NCI-H2081 treated with DMSO at 0.1 percent for 48 hours (cell line): ENCODE measurements at regions not wholly inside any gene's neighbourhood (a gene's known extent, or its start where the extent isn't known, plus 50 kb on each side); places are given as distances from the start of the nearest gene placed in this dataset.

Experiments used
- DNase-seq: peaks from one replicate; lab custom pipeline; 2025; lab: John Stamatoyannopoulos, UW

GRCh38 chr14:26128931-26129671 is 468.7 kb downstream of the NOVA1 start:
- no peak for DNase-seq

DNA sequence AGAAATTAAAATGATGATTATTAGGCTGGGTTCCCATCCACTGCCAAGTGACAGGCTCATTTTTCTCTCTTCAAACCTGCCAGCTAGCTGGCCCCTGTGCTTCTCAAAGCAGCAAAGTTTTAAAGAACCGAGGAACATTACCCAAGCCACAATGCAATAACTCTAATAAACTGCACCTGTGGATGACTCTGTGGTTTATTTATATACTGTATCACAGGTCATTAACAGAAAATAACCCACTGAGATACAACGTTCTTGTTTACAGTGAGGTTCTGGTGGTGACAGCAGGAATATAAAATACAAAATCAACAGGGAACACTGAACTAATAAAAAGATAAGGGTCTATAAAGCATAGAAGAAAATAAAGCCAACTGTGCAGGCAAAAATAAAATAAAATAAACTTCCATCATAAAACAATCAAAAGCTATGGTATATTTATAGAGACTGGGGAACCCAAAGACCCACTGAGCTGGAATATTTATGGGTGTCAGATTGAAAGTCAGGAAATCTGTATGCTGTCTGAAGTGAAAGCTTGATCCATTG is 472.9 kb downstream of the NOVA1 start:
- DNase-seq = no peak

DNA sequence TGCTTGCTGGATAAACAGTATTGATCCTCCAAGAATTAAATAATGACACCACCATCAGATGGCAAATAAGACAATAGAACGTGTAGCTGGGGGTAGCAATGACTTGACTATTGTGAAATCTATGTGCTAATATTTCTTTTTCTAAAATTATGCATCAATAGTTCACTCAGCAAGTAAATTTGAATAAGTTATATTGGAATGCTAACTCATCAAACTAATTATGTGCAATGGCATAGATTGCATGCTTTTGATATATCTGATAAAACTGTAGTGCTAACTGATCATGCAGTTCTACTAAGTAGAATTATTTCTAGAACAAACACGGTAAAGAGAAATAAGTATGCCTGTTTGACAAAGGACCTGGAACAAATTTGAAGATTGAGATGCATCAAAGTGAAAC is 474.4 kb downstream of the NOVA1 start:
- DNase-seq = no peak

DNA sequence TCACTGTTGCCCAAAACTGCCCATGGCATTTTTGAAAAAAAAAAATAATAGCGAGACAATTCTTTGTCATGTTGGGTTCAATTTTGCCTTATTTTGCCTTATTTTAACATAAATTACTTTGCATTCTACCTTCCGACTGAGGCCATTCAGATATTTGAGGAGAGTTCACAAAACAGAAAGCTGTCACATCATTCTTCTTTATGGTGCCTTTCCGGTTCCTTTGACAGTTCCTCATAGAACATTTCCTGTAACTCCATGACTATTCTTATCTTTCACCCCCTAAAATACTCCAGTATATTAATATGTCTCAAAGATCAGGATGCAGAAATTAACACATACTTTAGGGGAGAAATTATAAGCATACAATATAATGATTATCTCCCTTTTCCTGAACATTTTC is 476.7 kb downstream of the NOVA1 start:
- DNase-seq = no peak

DNA sequence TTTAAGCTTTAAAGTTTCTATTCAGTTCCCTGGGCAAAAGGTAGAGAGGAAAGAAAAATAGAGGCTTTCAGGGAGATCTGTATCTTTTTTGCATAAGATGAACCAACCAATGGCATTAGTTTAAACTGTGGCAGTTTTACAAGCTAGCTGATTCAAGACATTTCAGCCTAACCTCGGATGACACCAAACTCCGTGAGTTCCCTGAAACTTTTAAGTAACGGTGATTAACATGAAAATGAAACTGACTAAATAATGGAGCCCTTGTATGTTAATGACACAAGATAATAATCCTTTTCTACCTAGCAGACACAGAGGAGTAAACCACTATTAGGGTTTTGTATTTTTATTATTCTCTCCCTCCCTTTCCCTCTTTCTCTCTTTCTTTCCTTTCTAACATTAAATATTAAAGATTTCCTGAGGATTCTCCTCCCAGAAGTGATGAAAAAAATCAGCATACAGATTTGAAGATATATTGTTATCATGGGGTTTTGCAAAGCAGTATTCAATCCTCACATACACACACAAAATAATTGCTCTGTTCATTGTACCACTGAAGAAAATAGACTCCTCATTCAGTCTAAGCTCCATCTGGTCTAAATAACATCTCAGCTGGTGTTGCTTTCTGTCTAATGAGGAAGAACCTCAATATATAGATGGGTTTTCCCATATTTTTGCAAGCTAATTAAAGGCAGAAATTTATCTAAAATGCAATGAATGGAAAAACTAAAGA is 483.8 kb downstream of the NOVA1 start:
- DNase-seq = no peak

GRCh38 chr14:26104717-26105116 is 493.1 kb downstream of the NOVA1 start:
- DNase-seq = no peak

- DNase-seq = no peak
These were observed 500.0 kb downstream of the NOVA1 start for GRCh38 chr14:26097852-26098251.

- DNase-seq = no peak
These were observed 509.6 kb downstream of the NOVA1 start for GRCh38 chr14:26088275-26088674.

DNA sequence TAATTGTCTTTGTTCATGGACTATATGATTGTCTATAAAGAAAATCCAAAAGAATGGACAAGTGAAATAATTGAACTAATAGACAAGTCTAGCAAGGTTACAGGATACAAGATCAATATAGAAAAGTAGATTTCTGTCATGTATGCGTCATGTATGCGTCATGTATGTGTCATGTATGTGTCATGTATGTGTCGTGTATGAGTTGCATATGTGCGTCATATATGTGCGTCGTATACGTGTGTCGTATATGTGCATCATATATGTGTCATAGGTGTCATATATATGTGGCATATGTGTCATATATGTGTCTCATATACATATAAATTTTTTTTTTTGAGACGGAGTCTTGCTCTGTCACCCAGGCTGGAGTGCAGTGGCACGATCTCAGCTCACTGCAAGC is 516.8 kb downstream of the NOVA1 start:
- no peak for DNase-seq

DNA sequence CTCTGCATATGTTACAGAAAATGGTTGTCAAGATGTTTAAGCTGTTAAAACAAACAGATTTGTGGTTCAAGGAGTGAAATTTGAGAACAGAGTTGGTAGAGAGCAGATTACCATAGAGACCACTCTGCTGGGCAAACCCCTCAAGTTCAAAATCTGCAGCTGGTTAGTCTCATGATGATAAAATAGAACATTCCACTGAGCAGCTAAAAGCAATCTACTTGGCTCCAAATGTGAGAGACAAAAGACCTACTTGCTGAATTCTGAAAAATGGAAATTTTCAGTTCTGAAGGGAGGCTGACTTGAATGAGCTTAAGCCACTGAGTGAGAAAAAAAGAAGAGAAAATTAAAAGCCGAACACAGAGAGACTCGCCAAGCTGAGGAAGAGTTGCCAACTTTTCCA is 519.3 kb downstream of the NOVA1 start:
- DNase-seq = no peak

DNA sequence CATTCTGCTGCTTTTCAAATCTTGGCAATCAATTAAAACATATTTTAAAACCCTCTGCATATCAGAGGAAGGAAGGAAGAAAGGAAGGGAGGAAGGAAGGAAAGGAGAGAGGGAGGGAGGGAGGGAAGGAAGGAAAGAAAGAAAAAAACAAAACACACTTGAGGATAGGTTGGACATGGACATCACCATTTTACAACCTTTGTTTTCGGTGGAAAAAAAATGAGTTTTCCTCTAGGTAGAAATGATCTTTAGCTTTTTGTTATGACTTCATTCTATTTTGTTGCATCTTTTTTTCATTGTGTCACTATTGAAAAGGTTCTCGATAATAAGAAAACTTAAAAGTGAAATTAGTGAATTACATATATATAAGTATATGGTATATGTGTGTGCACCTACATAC is 522.9 kb downstream of the NOVA1 start:
- no peak for DNase-seq

GRCh38 chr14:26070443-26070842 is 527.4 kb downstream of the NOVA1 start:
- DNase-seq = no peak

DNA sequence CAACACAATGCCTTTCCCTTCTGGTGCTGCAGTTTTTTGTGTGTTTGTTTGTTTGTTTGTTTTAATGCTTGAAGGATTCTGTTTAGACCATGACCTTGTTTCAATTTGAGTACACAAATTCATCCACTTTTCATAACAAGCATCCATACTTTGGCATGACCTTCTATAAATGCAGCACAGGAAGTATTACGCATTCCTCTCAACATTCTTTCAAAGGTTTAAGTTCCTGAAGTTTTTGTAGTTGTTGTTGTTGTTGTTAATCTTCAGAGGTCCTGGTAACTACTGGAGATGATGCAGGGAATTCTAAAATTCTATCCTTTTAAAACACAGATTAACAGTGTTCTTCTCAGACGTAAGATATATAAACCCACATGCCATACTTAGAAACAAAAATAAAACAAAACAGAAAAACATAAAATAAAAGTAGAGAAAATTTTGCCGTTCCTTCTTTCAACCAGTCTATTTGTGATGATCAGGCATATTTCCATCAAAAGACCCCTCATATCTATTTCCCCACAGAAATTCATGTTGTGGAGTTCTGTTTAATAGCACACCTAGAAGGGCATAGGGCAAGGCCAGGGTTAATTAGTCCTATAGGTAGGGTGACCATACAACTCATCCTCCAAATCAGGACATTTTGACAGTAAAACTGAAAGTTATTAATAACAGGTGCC is 529.9 kb downstream of the NOVA1 start:
- no peak for DNase-seq

DNA sequence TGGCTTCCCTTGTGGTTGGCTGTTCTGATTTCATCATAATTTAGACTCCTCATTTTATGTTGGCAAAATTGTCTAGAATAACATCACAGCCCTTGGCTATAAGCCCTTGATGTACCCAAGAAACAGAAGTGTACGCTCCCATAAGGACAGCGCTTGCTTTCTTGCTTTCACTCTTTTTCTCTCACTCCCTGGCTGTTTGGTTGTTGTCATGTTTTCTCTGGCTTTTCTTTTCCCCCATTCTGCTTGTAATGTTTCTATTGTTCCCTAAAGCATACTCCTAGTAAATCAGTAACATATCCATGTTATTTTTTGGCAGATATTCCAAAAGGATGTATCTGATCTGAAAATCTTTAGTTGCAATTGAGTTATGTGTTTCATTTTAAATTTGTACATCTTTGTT is 530.5 kb downstream of the NOVA1 start:
- DNase-seq = no peak

- no peak for DNase-seq
These were observed 541.7 kb downstream of the NOVA1 start for GRCh38 chr14:26056036-26056616.

- DNase-seq = no peak
These were observed 565.5 kb downstream of the NOVA1 start for GRCh38 chr14:26032348-26032747.

DNA sequence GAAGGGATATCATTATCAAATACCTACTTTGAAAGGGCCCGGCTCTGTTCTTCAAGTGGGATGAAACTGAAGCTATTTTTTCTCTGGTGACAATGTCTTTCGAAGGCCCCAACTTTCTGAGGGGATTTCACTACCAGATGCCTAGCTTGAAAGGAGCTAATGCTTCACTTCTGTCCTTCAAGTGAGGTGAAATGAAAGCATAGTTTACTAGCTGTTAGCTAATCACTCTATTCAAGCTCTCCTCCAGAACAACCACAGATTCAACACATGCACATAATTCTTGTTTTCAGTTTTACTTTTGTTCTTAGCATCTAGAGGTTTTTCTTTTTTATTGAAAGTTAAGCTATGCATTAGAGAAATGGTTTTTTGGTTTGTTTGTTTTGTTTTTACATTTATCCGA is 571.4 kb downstream of the NOVA1 start:
- DNase-seq = no peak

DNA sequence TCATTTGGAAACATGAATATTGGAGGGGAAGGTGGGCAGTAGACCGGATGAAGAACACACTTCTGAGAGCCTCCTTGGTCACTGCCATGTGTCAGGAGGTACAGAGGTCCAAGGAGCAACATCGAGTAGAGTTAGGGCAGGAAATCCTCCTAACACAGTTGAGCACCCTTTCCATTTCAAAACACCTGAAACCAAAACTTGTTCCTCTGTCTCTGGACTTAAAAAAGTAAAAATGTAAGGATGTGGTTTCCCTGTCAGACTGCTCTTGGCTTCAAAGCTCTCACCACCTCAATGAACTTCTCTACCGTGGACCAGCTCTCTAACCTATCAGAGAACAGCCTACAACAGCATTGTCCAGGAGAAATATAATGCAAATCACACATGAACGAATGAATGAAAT is 573.9 kb downstream of the NOVA1 start:
- DNase-seq = no peak

DNA sequence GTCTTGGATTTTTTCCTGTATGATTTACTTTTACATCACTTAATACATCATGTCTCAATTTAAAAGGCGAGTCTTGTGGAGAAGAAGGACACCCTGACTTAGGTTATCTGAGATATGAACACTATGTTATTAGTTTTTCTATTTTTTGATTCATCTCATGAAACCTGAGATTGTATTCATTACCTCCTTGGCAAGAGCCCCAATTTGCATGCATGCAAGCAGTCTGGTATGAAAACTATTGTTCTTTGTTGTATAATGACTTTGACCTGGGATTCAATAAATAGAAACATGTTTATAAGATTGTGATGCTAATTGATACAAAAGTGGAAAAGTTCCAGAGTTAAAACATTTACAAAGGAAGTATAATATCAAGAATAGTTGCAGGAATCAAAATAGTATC is 576.1 kb downstream of the NOVA1 start:
- DNase-seq = no peak

DNA sequence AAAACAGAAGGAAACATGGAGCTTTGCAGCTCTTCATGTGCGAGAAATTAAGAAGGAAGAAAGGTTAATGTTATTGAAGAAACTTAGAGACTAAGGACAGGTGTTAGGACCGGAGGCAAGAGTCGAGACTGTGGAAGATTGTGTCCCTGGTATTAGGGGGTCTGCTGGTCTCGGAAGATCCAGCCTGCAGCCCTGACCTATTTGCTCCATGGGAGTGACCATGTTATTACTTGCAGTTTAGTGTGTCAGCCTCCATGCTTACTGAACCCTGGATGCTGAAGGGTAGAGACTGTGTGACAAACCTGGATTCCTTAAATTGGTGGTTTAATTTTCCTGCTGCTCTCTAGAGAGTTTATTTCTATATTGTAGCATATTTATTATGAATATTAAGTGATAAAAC is 580.6 kb downstream of the NOVA1 start:
- no peak for DNase-seq

GRCh38 chr14:26008290-26008689 is 589.5 kb downstream of the NOVA1 start:
- no peak for DNase-seq

DNA sequence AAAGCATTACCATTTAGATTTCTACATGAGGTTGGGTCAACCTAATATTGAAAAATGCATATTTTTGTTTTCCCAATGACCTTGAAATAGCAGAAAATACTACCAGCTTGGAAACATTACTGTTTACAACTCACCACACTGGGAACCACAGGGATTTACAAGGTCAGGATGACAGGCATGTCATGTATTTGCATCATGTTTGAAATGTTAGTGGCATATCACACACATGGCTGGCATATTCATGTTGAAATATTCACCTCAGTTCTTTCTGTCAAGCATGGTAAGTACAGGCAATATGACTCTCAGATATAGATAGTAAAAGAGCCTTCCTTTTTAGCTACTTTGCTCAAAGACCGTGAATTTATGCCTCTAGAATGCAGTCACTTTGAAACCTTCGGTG is 593.5 kb downstream of the NOVA1 start:
- DNase-seq = no peak

DNA sequence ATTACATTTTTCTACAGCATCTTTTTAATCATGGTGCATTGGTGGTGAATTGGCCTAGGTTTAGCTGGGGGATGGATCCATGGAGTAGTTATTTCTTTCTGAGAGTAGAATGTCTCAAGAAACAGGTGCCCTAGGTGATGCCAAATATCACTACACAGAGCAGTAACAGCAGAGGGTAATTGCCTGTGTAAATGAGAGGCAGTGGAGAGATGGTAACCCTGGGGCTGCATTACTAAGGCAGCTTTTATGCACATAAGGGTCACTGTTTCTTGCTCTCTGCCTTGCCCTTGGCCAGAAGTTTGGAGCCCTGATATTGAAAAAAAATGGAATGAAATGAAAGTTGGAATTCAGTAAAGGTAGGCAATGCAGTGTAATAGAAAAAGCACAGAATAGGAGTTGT is 604.0 kb downstream of the NOVA1 start:
- no peak for DNase-seq
